Heart left ventricle (tissue), 16 donors: ENCODE measurements at regions not wholly inside any gene's neighbourhood (a gene's known extent, or its start where the extent isn't known, plus 50 kb on each side); places are given as distances from the start of the nearest gene placed in this dataset.

Experiments
- ATAC-seq, 4 donors: fragments of 200-7000 bp; cut with Tn5 transposase; one replicate each; pipeline ENCODE4 v1.9.1; 2020 to 2022; ENCODE audit warnings: moderate library complexity in 4 of 4, mild to moderate bottlenecking in 3 of 4, moderate number of reproducible peaks in 1 of 4
- DNase-seq, 5 donors: peaks; one replicate each; pipeline ENCODE4 v3.0.0-alpha.2; 2020
- H3K27ac ChIP-seq, 12 donors: fragments of 200-600 bp; sonication (generic) in 4 of 12; one replicate each; pipeline versions ENCODE4 v1.5.0 to v1.8.0; 2016 to 2022; ENCODE audit warnings: mild to moderate bottlenecking in 2 of 12
- H3K27me3 ChIP-seq, 9 donors: fragments of 200-600 bp; sonication (generic) in 2 of 9; one replicate each; pipeline versions ENCODE4 v1.5.1 to v1.8.0; 2016 to 2022; ENCODE audit warnings: mild to moderate bottlenecking in 3 of 9
- H3K36me3 ChIP-seq, 9 donors: fragments of 200-600 bp; sonication (generic) in 2 of 9; one replicate each; pipeline versions ENCODE4 v1.5.0 to v1.8.0; 2018 to 2022; ENCODE audit warnings: mild to moderate bottlenecking in 2 of 9
- H3K4me1 ChIP-seq, 12 donors: fragments of 200-600 bp; sonication (generic) in 4 of 12; one replicate each; pipeline versions ENCODE4 v1.5.0 to v1.8.0; 2016 to 2022; ENCODE audit warnings: mild to moderate bottlenecking in 3 of 12
- H3K4me3 ChIP-seq, 12 donors: fragments of 200-600 bp; sonication (generic) in 4 of 12; one replicate each; pipeline versions ENCODE4 v1.5.0 to v1.8.0; 2017 to 2022; ENCODE audit warnings: mild to moderate bottlenecking in 9 of 12, moderate library complexity in 4 of 12
- H3K9me3 ChIP-seq, 12 donors: fragments of 200-600 bp; sonication (generic) in 4 of 12; one replicate each; pipeline versions ENCODE4 v1.5.0 to v1.8.0; 2016 to 2022; ENCODE audit warnings: mild to moderate bottlenecking in 1 of 12
- POLR2A ChIP-seq, 2 donors: fragments of 450-650 bp; IDR thresholded peaks; one replicate each; pipeline ENCODE4 v1.6.1; 2017; ENCODE audit warnings: antibody characterized with exemption in 2 of 2, mild to moderate bottlenecking in 2 of 2, moderate library complexity in 2 of 2
- WGBS, 4 donors: extraction: QIAGEN DNeasy Blood & Tissue Kit in 2 of 4; methylation state at CpG; one replicate each; pipeline versions ENCODE4 v1.1.5 to v1.1.7; 2013 to 2018; 5-methylcytosine and 5-hydroxymethylcytosine counted together
- intact Hi-C, 10 donors: fragments of 100-400 bp; cut with DNase I; formaldehyde crosslinking; loops; one replicate each; pipeline versions ENCODE4 v1.11.1 to v1.14.2; 2022
- TF ChIP-seq, protein P1 (sequence below), 12 donors: fragments of 200-600 bp; sonication (generic) in 4 of 12; IDR thresholded peaks; one replicate each; pipeline versions ENCODE4 v1.5.0 to v1.8.0; 2018 to 2022; ENCODE audit warnings: antibody characterized with exemption in 12 of 12, mild to moderate bottlenecking in 5 of 12
- donor health status: ischemic (EF 13 %, LVEDD 7.1; RV severe dilation, severe dysfunction).
- donor health status: healthy with polysubstance abuse.
- donor health status: DM: no; HTN: yes; CAD: no.
- donor health status: DM: no; HTN: no; CAD: no.
- donor health status: ischemic (EF 25% LVEDD 6.9; RV normal size, moderate dysfunction).
- donor health status: ischemic (EF 25% LVEDD 5.7; RV mildly dilated, moderate dysfunction).
- donor health status: healthy.
- donor health status: DM: yes; HTN: yes; CAD: no.
- donor health status: ischemic (EF 35%, LVEDD 5.7; RV mildly dilated, moderate dysfunction).
- donor health status: nonischemic (EF 11% LVEDD 7.7; RV severe dilation, severe dysfunction).
- donor health status: DM: yes; HTN: yes; CAD: no.
- donor health status: PGD.
- donor health status: ischemic (EF 29% LVEDD 5.4; RV normal size, mild dysfunction).
- donor health status: nonischemic (EF 23%, LVEDD 6.1; RV moderate dilation, normal function).

DNA sequence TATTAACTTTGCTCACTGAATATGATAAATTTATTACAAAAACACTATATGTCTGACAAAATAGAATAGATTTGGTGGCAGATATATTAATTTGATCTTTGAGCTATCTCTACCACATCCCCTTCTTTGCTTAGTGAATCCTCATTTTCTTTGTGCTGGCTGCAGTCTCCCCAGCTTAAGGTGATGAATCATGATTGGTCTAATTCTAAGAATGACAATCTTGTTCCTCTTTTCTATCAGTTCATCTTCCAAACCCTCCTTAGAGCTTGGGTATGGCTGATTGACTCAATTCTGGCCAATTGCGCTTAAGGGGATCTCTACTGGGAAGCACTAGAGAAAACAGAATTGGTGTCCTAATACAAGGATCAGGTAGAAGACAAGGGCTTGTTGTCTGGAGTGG is 309.6 kb upstream of the GOLIM4 start:
- no peak for ATAC-seq
- no peak for DNase-seq
- Histone ChIP-seq H3K4me1 (no peaks in the 10 kb centered on the region), H3K27me3 (no peaks in the 10 kb centered on the region), H3K4me3 (no peak overlapping the region), H3K27ac (no peak overlapping the region), H3K9me3 (peaks cover 0 to 9% (median 0%) of the 10 kb centered on the region in 12 donors), H3K36me3 (no peaks in the 10 kb centered on the region)
- intact Hi-C loops = no loop called here
- WGBS, 4 donors = 96 to 99% (median 97%) methylated on average over 1 of the region's 1 CpG
- no peak for TF ChIP-seq POLR2A (IDR thresholded peaks at IDR 0.05)

DNA sequence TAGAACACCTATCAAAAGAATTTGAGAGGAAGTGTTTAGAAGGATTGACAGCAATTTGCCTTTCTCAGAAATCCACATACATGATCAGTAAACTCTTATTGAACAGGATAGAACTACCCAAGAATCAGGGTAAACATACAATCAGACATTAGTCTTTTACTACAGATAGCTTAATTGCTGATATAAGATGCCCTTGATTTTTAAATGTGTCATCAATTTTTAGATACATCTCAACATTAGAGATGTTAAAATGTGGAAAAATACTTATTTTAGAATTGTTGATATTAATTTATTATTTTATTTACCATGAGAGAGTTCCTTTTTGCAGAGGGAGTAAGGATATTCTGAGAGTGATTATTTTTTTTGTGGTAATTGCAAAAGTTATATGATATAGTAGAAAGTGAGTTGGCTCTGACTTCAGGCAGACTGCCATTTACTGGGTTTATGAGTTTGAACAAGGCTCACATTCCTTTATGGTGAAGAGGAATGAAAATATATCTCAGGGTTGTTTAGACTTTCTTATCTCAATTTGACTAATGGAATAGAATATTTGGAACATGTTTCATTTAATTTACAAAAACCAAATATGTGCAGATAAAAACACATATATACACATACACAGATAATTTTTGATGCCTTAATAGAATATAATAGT is 302.8 kb upstream of the GOLIM4 start:
- Histone ChIP-seq H3K9me3 (no peaks in the 10 kb centered on the region), H3K27ac (no peak overlapping the region), H3K27me3 (no peaks in the 10 kb centered on the region), H3K4me3 (no peak overlapping the region), H3K4me1 (no peaks in the 10 kb centered on the region), H3K36me3 (no peaks in the 10 kb centered on the region)
- ATAC-seq (no peak), DNase-seq (no peak)
- TF ChIP-seq POLR2A (IDR thresholded peaks at IDR 0.05) = no peak
- TF ChIP-seq, protein P1, sequence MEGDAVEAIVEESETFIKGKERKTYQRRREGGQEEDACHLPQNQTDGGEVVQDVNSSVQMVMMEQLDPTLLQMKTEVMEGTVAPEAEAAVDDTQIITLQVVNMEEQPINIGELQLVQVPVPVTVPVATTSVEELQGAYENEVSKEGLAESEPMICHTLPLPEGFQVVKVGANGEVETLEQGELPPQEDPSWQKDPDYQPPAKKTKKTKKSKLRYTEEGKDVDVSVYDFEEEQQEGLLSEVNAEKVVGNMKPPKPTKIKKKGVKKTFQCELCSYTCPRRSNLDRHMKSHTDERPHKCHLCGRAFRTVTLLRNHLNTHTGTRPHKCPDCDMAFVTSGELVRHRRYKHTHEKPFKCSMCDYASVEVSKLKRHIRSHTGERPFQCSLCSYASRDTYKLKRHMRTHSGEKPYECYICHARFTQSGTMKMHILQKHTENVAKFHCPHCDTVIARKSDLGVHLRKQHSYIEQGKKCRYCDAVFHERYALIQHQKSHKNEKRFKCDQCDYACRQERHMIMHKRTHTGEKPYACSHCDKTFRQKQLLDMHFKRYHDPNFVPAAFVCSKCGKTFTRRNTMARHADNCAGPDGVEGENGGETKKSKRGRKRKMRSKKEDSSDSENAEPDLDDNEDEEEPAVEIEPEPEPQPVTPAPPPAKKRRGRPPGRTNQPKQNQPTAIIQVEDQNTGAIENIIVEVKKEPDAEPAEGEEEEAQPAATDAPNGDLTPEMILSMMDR (IDR thresholded peaks at IDR 0.05) = no peak
- intact Hi-C loops = no loop called here

DNA sequence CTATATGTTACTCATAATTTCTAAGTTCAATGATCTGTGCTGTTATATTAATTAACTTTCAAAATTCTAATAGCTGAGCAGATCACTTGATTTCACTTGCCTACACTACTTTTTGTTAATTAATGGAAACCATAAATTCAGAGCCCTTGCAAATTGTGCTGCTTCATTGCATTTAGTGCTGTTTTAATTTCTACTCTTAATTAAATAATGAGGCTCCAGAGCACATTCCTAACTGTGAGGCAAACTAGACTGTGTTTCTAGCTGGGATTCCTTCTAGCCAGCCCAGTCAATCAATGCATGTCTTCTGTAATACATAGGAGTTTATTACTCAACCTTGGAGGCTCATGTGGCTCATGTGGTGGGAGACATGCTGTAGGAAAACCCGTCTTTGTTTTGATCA is 301.1 kb upstream of the GOLIM4 start:
- Histone ChIP-seq H3K36me3 (no peaks in the 10 kb centered on the region), H3K4me1 (no peaks in the 10 kb centered on the region), H3K27ac (no peak overlapping the region), H3K4me3 (no peak overlapping the region), H3K27me3 (no peaks in the 10 kb centered on the region), H3K9me3 (no peaks in the 10 kb centered on the region)
- TF ChIP-seq, protein P1 (IDR thresholded peaks at IDR 0.05) = no peak
- TF ChIP-seq POLR2A (IDR thresholded peaks at IDR 0.05) = no peak
- ATAC-seq (no peak), DNase-seq (no peak)
- intact Hi-C loops = no loop called here
- 85 to 89% (median 88%) methylated on average over 1 of the region's 1 CpG for WGBS, 4 donors

DNA sequence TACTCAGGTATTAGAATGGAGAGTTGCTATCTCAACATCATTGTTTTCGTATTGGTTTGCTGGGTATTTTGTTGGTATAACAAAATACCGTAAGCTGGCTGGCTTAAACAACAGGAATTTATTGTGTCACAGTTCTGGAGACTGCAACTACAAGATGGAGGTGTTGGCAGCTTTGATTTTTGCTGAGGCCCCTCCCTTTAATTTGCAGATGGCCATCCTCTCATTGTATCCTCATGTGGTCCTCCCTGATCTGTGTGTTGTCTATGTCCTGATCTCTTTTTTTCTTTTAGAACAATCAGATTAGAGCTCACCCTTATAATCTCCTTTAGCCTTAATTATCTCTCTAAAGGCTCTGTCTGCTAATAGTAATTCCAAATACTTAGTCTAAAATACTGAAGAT is 299.8 kb upstream of the GOLIM4 start:
- no peaks in the 10 kb centered on the region for H3K4me1 ChIP-seq
- no peak for ATAC-seq
- TF ChIP-seq POLR2A (IDR thresholded peaks at IDR 0.05) = no peak
- TF ChIP-seq, protein P1 (IDR thresholded peaks at IDR 0.05) = no peak
- no peaks in the 10 kb centered on the region for H3K9me3 ChIP-seq
- no peak overlapping the region for H3K27ac ChIP-seq
- WGBS, 4 donors = 80 to 86% (median 82%) methylated on average over 2 of the region's 2 CpGs
- no peaks in the 10 kb centered on the region for H3K36me3 ChIP-seq
- H3K27me3 ChIP-seq = no peaks in the 10 kb centered on the region
- intact Hi-C loops = no loop called here
- H3K4me3 ChIP-seq = no peak overlapping the region
- DNase-seq = no peak

DNA sequence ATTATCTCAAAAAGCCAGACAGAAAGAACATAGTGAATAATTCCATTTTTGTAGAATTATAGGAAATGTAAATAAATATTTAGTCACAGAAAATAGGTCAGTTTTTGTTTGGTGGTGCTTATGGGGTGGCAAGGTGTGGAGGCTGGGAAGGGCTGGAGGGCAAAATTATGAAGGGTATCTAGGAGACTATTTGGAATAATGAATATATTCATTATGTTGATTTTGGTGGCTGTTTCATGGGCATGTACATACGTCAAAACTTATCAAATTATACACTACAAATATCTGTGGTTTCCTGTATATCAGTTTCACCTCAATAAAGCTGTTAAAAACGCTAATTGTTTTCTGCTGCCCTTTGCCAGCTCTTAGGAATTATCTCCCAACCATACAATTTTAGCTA is 298.7 kb upstream of the GOLIM4 start:
- Histone ChIP-seq H3K36me3 (no peaks in the 10 kb centered on the region), H3K9me3 (no peaks in the 10 kb centered on the region), H3K4me3 (no peak overlapping the region), H3K4me1 (no peaks in the 10 kb centered on the region), H3K27me3 (no peaks in the 10 kb centered on the region), H3K27ac (no peak overlapping the region)
- TF ChIP-seq POLR2A (IDR thresholded peaks at IDR 0.05) = no peak
- TF ChIP-seq, protein P1 (IDR thresholded peaks at IDR 0.05) = no peak
- intact Hi-C loops = no loop called here
- 73 to 86% (median 82%) methylated on average over 2 of the region's 2 CpGs for WGBS, 4 donors
- no peak for DNase-seq
- ATAC-seq = no peak
